KMS-11 (cell line): ENCODE measurements at regions not wholly inside any gene's neighbourhood (a gene's known extent, or its start where the extent isn't known, plus 50 kb on each side); places are given as distances from the start of the nearest gene placed in this dataset.

Experiments used
- H2AFZ ChIP-seq: fragments of 200-600 bp; sonication (generic); 2 replicates; pipeline ENCODE4 v1.6.1; 2016; ENCODE audit warnings: antibody characterized with exemption, mixed run types, low read depth
- H3K27ac ChIP-seq: fragments of 200-600 bp; sonication (generic); 2 replicates; pipeline ENCODE4 v1.6.1; 2016; ENCODE audit warnings: mild to moderate bottlenecking, mixed run types
- H3K27me3 ChIP-seq: fragments of 200-600 bp; sonication (generic); 2 replicates; pipeline ENCODE4 v1.6.1; 2017; ENCODE audit warnings: mild to moderate bottlenecking, low read depth, mixed run types, moderate library complexity; ENCODE audit not compliant: insufficient read depth
- H3K36me3 ChIP-seq: fragments of 200-600 bp; sonication (generic); 2 replicates; pipeline ENCODE4 v1.6.1; 2017; ENCODE audit warnings: mild to moderate bottlenecking, mixed run types; ENCODE audit not compliant: insufficient read depth
- H3K4me1 ChIP-seq: fragments of 200-600 bp; sonication (generic); 2 replicates; pipeline ENCODE4 v1.6.1; 2016; ENCODE audit warnings: mild to moderate bottlenecking, low read depth, mixed run types; ENCODE audit not compliant: poor library complexity, severe bottlenecking
- H3K4me2 ChIP-seq: fragments of 200-600 bp; sonication (generic); 2 replicates; pipeline ENCODE4 v1.7.0; 2016; ENCODE audit warnings: mild to moderate bottlenecking, mixed run types
- H3K4me3 ChIP-seq: fragments of 200-600 bp; sonication (generic); IDR thresholded peaks from 2 replicates; pipeline ENCODE4 v1.6.1; 2017; ENCODE audit warnings: low read depth, low read length, mixed read lengths; ENCODE audit not compliant: insufficient read depth
- H3K79me2 ChIP-seq: fragments of 200-600 bp; sonication (generic); 2 replicates; pipeline ENCODE4 v1.6.1; 2016; ENCODE audit warnings: low read depth, mixed run types; ENCODE audit not compliant: insufficient read depth
- H3K9ac ChIP-seq: fragments of 200-600 bp; sonication (generic); 2 replicates; pipeline ENCODE4 v1.6.1; 2016; ENCODE audit warnings: mild to moderate bottlenecking, mixed run types
- H4K20me1 ChIP-seq: fragments of 200-600 bp; sonication (generic); 2 replicates; pipeline ENCODE4 v1.6.1; 2016; ENCODE audit warnings: mild to moderate bottlenecking, mixed run types; ENCODE audit not compliant: insufficient read depth
- TF ChIP-seq, protein P1 (sequence below): fragments of 200-600 bp; sonication (generic); conservative IDR thresholded peaks from 2 replicates; pipeline ENCODE4 v1.6.1; 2017; ENCODE audit warnings: low read depth, mild to moderate bottlenecking, antibody characterized with exemption, low read length, moderate library complexity, mixed read lengths

DNA sequence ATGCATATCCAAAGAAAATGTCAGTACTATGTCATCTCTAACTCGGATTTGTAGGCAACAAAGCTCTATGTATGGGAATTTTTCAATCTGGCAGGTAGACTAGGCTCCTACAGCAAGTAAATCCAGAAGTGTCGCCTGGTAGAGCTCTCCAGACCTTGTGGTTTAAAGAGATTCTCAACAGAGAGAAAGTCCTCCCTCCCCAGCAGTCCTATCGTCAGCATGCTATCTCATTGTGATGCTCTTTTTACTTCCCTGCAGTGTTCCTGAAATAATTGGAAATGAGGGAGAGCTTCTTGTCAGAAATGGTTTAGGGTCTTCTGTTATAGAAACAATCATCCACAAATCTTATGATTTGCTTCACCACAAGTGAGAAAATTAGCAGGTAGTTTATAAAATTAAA, 395.4 kb downstream of the FRK start:
- no peak overlapping the region for H3K4me2 ChIP-seq
- H3K9ac ChIP-seq, result no peak overlapping the region
- H3K36me3 ChIP-seq, result no peaks in the 10 kb centered on the region

DNA sequence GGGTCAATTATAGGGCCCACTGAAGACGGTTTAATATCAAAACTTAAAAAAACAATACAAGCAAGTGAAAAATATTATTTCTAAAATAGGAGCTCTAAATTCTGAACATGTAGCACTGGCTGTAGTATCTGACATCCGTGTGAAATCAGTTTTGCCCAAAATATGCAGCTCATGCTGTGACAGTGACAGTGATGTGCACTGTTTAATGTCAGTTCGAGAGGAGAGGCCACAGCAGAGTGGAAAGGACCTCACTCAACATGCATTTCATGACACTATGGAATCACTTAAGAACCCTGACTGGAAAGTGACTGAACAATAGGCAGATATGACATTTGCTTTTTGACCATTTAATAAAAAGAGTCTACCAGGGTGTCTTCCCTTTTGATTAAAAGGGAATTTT, 397.0 kb downstream of the FRK start:
- TF ChIP-seq, protein P1, sequence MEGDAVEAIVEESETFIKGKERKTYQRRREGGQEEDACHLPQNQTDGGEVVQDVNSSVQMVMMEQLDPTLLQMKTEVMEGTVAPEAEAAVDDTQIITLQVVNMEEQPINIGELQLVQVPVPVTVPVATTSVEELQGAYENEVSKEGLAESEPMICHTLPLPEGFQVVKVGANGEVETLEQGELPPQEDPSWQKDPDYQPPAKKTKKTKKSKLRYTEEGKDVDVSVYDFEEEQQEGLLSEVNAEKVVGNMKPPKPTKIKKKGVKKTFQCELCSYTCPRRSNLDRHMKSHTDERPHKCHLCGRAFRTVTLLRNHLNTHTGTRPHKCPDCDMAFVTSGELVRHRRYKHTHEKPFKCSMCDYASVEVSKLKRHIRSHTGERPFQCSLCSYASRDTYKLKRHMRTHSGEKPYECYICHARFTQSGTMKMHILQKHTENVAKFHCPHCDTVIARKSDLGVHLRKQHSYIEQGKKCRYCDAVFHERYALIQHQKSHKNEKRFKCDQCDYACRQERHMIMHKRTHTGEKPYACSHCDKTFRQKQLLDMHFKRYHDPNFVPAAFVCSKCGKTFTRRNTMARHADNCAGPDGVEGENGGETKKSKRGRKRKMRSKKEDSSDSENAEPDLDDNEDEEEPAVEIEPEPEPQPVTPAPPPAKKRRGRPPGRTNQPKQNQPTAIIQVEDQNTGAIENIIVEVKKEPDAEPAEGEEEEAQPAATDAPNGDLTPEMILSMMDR, result no peak
- no peaks in the 10 kb centered on the region for H4K20me1 ChIP-seq
- H3K79me2 ChIP-seq, result no peaks in the 10 kb centered on the region

More for the DNA sequence above, 395.4 kb downstream of the FRK start:
- TF ChIP-seq, protein P1, result no peak
- no peaks in the 10 kb centered on the region for H4K20me1 ChIP-seq
- H3K27me3 ChIP-seq, result no peaks in the 10 kb centered on the region
- H3K4me3 ChIP-seq, result no peak overlapping the region
- no peak overlapping the region for H3K27ac ChIP-seq
- no peaks in the 10 kb centered on the region for H3K4me1 ChIP-seq
- no peak overlapping the region for H2AFZ ChIP-seq
- H3K79me2 ChIP-seq, result no peaks in the 10 kb centered on the region

DNA sequence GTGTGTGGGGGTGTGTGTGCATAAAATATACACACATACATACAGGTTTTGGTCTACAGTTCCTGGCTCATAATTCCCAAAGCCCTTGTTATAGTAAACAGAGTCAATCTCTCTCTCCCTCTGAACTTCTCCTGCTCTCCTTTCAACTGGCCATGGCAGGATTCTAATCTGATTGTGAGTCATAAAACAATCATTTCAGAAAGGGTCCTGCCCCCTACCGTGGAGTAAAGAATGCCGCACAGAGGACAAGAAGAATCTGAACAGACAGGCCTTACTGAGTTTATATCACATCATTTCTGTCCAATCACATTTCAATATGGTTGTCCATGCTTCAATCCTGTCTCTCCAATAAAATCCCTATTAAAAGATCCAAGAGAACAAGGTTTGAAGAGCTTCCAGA, 416.9 kb downstream of the FRK start:
- Histone ChIP-seq H3K27ac (no peak overlapping the region), H3K36me3 (no peaks in the 10 kb centered on the region), H3K9ac (no peak overlapping the region), H4K20me1 (no peaks in the 10 kb centered on the region), H3K27me3 (no peaks in the 10 kb centered on the region), H3K4me2 (no peak overlapping the region), H3K4me1 (no peaks in the 10 kb centered on the region), H3K79me2 (no peaks in the 10 kb centered on the region), H3K4me3 (no peak overlapping the region), H2AFZ (no peak overlapping the region)
- TF ChIP-seq, protein P1, result no peak

More for the DNA sequence above, 397.0 kb downstream of the FRK start:
- Histone ChIP-seq H3K4me1 (no peaks in the 10 kb centered on the region), H3K4me2 (no peak overlapping the region), H3K4me3 (no peak overlapping the region), H2AFZ (no peak overlapping the region), H3K9ac (no peak overlapping the region), H3K27me3 (no peaks in the 10 kb centered on the region), H3K36me3 (no peaks in the 10 kb centered on the region), H3K27ac (no peak overlapping the region)

DNA sequence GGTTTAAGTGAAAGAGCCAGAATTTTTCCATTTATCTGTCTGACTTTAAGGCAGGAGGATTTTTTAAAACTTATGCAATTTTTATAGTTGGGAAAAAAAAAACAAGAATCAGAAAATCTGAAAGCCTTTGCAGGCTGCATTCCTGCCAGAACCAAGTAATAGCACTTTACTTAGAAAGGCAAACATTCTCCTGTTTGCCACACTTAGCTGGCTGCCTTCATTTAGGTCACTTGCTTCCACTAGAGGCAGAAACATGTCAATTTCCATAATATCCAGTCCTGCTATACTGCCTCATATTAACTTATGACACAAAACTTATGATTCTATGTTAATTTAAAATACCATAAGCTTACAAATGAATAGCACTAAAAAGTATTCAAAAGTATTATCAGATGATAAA, 425.8 kb downstream of the FRK start:
- Histone ChIP-seq H3K36me3 (no peaks in the 10 kb centered on the region), H3K27ac (no peak overlapping the region), H3K79me2 (no peaks in the 10 kb centered on the region), H3K4me3 (no peak overlapping the region), H4K20me1 (no peaks in the 10 kb centered on the region), H2AFZ (no peak overlapping the region), H3K4me1 (no peaks in the 10 kb centered on the region), H3K9ac (no peak overlapping the region), H3K4me2 (no peak overlapping the region), H3K27me3 (no peaks in the 10 kb centered on the region)
- TF ChIP-seq, protein P1, result no peak

DNA sequence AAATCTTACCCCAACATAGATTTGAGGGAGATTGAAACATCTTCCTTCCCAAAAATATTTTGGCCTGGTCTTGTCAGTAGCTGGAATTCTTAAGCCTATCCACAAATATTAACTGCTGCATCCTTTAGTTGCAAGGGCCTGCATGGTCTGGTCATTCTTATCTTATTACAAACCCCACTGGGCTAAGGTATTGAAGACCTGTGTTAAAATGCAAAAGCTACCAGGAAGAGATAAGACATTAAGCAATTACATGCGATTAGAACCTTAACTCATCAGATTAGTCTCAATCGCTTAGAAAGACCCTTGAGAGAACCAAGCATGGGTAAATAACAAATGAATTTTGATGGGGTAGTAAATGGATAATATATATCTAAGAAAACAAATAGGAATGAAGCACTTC, 426.6 kb downstream of the FRK start:
- Histone ChIP-seq H3K79me2 (no peaks in the 10 kb centered on the region), H3K27me3 (no peaks in the 10 kb centered on the region)

More for the DNA sequence above, 426.6 kb downstream of the FRK start:
- no peak overlapping the region for H3K4me2 ChIP-seq
- no peak overlapping the region for H3K27ac ChIP-seq
- H3K36me3 ChIP-seq, result no peaks in the 10 kb centered on the region
- TF ChIP-seq, protein P1, result no peak
- H3K4me1 ChIP-seq, result no peaks in the 10 kb centered on the region
- H4K20me1 ChIP-seq, result no peaks in the 10 kb centered on the region
- H3K9ac ChIP-seq, result no peak overlapping the region
- no peak overlapping the region for H2AFZ ChIP-seq
- no peak overlapping the region for H3K4me3 ChIP-seq
